ENCODE measurements at regions not wholly inside any gene's neighbourhood (a gene's known extent, or its start where the extent isn't known, plus 50 kb on each side); places are given as distances from the start of the nearest gene placed in this dataset.

- intact Hi-C loops (cut with micrococcal nuclease; ENCODE audit: unreplicated experiment): no loop called here
- Histone ChIP-seq H3K9ac (ENCODE audit: insufficient read depth, low read depth, low read length) (no peak overlapping the region), H3K27ac (ENCODE audit: extremely low read length, insufficient read depth, low read length) (no peak overlapping the region), H3K4me3 (replicated peaks in 1 of 3; ENCODE audit: insufficient read depth in 1 of 3, low read depth in 2 of 3, low read length in 3 of 3) (no peak overlapping the region), H3K36me3 (replicated peaks in 1 of 2; ENCODE audit: control insufficient read depth in 1 of 2, insufficient read depth in 2 of 2, low read length in 2 of 2) (no peaks in the 10 kb centered on the region), H3K4me1 (ENCODE audit: insufficient read depth, low read length) (no peaks in the 10 kb centered on the region), H4K20me1 (ENCODE audit: insufficient read depth, low read length) (no peaks in the 10 kb centered on the region), H3K27me3 (ENCODE audit: control insufficient read depth in 1 of 2, insufficient read depth in 2 of 2, low read length in 2 of 2) (no peaks in the 10 kb centered on the region), H3K9me3 (ENCODE audit: low read length) (no peaks in the 10 kb centered on the region), H2AFZ (ENCODE audit: low read length) (no peak overlapping the region), H3K79me2 (ENCODE audit: insufficient read depth, low read length) (no peaks in the 10 kb centered on the region), H3K4me2 (ENCODE audit: low read depth, low read length) (no peak overlapping the region)
- DNase-seq (ENCODE audit: low spot score) (no peak), ATAC-seq (no peak), FAIRE-seq (no peak)
- in situ Hi-C loops (cut with HindIII; ENCODE audit: extremely low pct_ligation_motif_present, low pct_unique_long_range_greater_than_20kb): no loop called here
- TF ChIP-seq ZNF34 (CRISPR knock-in tag; IDR thresholded peaks at IDR 0.05; ENCODE audit: borderline replicate concordance) (no peak), ZNF784 (CRISPR knock-in tag; IDR thresholded peaks at IDR 0.05; ENCODE audit: borderline replicate concordance) (no peak), ZNF124 (CRISPR knock-in tag; IDR thresholded peaks at IDR 0.05) (no peak), ELF3 (CRISPR knock-in tag; IDR thresholded peaks at IDR 0.05) (no peak), ZNF749 (CRISPR knock-in tag; IDR thresholded peaks at IDR 0.05; ENCODE audit: borderline replicate concordance) (no peak), FOSL2 (CRISPR knock-in tag; IDR thresholded peaks at IDR 0.05) (no peak), SP1 (IDR thresholded peaks at IDR 0.05) (no peak), SP1 (CRISPR knock-in tag; IDR thresholded peaks at IDR 0.05) (no peak)
- TF ChIP-seq, protein P1, sequence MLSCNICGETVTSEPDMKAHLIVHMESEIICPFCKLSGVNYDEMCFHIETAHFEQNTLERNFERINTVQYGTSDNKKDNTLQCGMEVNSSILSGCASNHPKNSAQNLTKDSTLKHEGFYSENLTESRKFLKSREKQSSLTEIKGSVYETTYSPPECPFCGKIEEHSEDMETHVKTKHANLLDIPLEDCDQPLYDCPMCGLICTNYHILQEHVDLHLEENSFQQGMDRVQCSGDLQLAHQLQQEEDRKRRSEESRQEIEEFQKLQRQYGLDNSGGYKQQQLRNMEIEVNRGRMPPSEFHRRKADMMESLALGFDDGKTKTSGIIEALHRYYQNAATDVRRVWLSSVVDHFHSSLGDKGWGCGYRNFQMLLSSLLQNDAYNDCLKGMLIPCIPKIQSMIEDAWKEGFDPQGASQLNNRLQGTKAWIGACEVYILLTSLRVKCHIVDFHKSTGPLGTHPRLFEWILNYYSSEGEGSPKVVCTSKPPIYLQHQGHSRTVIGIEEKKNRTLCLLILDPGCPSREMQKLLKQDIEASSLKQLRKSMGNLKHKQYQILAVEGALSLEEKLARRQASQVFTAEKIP (CRISPR knock-in tag; IDR thresholded peaks at IDR 0.05; ENCODE audit: borderline replicate concordance): no peak
- TF ChIP-seq, protein P2, sequence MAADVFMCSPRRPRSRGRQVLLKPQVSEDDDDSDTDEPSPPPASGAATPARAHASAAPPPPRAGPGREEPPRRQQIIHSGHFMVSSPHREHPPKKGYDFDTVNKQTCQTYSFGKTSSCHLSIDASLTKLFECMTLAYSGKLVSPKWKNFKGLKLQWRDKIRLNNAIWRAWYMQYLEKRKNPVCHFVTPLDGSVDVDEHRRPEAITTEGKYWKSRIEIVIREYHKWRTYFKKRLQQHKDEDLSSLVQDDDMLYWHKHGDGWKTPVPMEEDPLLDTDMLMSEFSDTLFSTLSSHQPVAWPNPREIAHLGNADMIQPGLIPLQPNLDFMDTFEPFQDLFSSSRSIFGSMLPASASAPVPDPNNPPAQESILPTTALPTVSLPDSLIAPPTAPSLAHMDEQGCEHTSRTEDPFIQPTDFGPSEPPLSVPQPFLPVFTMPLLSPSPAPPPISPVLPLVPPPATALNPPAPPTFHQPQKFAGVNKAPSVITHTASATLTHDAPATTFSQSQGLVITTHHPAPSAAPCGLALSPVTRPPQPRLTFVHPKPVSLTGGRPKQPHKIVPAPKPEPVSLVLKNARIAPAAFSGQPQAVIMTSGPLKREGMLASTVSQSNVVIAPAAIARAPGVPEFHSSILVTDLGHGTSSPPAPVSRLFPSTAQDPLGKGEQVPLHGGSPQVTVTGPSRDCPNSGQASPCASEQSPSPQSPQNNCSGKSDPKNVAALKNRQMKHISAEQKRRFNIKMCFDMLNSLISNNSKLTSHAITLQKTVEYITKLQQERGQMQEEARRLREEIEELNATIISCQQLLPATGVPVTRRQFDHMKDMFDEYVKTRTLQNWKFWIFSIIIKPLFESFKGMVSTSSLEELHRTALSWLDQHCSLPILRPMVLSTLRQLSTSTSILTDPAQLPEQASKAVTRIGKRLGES (CRISPR knock-in tag; IDR thresholded peaks at IDR 0.05; ENCODE audit: borderline replicate concordance): no peak
- ChIA-PET CTCF (ENCODE audit: low intra/inter-chr PET ratio, low total read pairs) (no interaction called here), POLR2A (no interaction called here)
- 0% methylated on average over 1 of the region's 1 CpG for WGBS (ENCODE audit: low lambda C conversion rate)
- no TSS peak for BruUV-seq (replicated peaks)
Observed at GRCh38 chr6:121678245-121678644, 242.8 kb downstream of the GJA1 start.
